NCI-H69 (cell line): ENCODE measurements at regions not wholly inside any gene's neighbourhood (a gene's known extent, or its start where the extent isn't known, plus 50 kb on each side); places are given as distances from the start of the nearest gene placed in this dataset.

ENCODE experiments used
- DNase-seq: peaks from one replicate; lab custom pipeline; 2025; lab: John Stamatoyannopoulos, UW

DNA sequence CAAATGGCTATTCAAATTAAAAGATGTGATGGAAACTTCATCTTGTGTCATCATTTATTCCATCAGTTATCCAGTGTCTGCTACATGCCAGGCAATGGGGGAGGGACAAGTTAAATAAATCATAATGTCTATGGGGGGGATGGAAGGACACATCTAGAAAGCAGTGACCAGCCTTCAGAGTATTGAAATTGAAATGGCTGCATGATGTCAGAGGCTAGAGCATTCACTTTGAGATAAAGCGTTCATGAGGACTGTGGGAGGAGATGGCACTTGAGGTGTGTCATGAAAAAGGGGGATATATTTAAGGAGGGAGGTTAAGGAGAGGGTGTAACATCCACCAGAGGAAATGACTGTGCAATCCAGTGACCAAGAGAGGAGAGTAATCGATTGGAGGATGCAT lies 50.6 kb downstream of the SLIT2 start:
- no peak for DNase-seq

- peak; percentile 41 for DNase-seq
These were observed 54.3 kb downstream of the SLIT2 start for GRCh38 chr4:20305976-20306375.

DNA sequence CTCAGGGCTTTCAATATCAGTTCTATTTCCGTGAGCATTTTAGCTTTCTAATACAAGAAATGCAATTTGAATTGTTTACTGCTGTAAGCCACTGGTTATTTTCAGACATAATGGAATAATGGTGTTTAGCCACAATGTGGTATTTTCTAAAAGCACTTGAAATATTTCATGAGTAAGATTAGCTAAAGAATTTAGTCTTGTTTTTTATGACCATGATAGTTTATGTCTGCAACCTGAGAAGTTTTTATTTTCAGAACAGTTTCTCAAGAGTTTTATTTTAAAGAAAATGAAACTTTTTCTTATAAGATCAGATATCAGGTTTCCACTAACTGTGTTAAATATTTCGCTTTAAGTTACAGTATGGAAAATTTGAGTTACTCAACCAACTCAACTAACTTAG lies 60.2 kb downstream of the SLIT2 start:
- no peak for DNase-seq

DNA sequence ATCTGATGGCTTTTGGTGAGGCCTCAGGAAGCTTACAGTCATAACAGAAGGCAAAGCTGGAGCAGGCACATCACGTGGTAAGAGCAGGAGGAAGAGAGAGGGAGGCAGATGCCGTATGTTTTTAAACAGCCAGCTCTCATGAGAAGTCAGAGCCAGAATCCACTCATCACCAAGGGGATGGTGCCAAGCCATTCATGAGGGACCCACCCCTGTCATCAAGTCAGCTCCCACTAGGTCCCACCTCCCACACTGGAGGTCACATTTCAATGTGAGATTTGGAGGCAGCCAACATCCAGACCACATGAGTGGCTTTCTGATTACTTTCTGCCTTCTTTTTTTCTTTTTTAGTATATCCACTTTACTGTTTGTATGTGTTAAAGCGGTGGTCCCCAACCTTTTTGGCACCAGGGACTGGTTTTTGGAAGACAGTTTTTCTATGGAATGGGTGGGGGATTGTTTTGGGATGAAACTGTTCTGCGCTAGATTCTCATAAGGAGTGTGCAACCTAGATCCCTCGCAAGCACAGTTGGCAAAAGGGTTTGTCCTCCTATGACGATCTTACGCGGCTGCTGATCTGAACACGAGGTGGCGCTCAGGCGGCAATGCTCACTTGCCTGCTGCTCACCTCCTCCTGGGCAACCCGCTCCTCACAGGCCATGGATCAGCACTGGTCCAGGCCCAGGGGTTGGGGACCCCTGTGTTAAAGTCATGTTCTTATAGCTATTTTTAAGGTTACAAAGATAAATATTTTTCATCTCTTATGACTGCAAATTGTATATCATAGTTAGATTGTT lies 61.7 kb downstream of the SLIT2 start:
- no peak for DNase-seq

GRCh38 chr4:20317424-20317985 lies 65.8 kb downstream of the SLIT2 start:
- DNase-seq: peak; percentile 43

DNA sequence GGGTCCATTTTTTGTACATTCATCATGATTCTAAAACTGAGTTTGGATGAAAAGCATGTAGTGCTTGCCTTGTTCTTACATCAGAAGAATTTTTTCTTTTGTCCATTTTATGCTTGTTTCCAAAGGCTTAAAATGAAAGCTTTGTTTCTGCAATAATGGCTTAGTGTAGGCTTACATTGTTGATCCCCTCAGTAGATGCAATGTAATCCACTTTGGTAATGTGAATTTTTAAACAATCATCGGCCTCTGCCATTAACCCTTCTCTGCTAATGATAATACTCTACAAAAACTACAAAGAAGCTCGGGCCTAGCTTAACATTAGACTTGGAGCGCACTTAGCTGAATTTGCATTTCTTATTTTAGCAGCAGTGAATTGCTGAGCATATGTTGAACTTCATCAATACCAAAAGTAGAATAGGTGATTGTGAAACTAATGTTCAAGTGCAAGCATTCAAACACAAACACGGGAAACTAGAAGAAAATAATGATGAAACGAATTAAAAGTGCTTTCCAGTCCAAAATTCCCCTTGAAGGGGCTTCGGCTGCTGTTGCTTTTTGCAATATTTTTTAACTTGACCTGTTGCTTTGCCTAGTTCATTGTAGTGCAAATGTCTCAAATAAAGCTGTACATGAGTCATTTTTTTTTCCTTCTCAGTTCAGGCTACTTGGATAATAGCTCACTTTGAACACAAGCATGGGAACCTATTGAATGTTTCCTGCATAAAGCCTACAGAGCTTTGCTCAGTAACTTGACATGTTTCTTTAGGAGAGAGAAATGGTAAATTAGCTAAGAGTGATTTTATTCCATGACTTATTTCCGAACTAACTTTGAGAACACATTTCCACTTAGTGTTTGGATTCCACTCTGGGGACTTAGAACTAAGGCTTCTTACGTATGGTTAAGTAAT lies 66.5 kb downstream of the SLIT2 start:
- DNase-seq: peak; percentile 66

DNA sequence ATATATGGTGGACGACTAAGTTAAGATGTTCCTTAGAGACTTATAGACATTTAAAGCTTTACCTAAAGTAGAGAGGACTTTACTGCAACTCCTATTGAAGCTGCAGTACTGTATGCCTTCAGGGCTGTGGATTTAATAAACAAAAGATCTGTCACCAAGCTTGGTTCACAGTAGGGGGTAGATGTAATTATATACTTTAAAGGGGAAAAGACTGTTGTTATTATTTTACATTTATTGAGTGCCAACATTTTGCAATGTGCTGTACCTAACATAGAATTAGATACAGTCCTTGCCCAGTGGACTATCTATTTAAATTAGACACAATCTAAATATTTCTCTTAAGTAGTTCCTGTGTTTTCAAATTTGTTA lies 67.2 kb downstream of the SLIT2 start:
- peak; percentile 92 for DNase-seq

- peak; percentile 19 for DNase-seq
These were observed 68.3 kb downstream of the SLIT2 start for GRCh38 chr4:20319825-20320612.

- DNase-seq: no peak
These were observed 72.3 kb downstream of the SLIT2 start for GRCh38 chr4:20323991-20324390.

DNA sequence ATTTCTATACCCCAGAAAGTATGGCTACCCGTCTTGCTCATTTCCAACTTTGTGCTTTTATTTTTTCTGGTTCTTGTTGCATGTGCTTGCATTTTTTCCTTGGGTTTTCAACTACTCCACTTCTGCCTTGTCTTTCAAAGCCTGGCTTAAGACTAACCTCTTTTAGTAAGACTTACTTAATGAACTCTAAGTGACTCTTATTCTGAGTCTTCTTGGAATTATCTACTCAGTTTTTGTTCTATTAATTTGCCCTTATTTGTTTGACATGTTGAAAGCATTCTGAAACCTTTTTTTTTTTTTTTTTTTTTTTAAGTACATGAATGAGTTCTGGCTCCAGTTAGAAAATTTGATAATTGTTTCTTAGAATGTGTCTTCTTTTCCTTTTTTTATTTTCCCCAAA lies 74.8 kb downstream of the SLIT2 start:
- DNase-seq: no peak

DNA sequence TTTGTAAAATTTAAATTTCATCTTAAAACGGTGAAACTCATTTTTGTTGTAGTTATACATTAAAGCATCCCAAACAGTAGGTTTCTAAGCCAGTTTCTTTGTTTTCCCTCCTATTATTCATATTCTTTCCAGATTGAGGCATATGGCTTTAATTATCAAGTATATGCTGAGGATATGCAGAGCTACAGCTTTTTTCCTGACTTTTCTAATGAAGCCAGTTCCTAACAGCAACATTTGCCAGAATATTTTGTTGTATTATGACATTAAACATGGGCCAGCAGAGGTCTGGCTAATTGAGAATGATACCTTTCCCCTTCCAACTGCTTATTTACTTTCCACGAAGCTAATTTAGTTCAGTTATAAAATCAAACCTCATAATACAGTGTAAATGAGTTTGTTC lies 75.3 kb downstream of the SLIT2 start:
- DNase-seq: peak; percentile 20

GRCh38 chr4:20327808-20328207 lies 76.1 kb downstream of the SLIT2 start:
- DNase-seq: no peak

- no peak for DNase-seq
These were observed 79.9 kb downstream of the SLIT2 start for GRCh38 chr4:20331642-20332041.

DNA sequence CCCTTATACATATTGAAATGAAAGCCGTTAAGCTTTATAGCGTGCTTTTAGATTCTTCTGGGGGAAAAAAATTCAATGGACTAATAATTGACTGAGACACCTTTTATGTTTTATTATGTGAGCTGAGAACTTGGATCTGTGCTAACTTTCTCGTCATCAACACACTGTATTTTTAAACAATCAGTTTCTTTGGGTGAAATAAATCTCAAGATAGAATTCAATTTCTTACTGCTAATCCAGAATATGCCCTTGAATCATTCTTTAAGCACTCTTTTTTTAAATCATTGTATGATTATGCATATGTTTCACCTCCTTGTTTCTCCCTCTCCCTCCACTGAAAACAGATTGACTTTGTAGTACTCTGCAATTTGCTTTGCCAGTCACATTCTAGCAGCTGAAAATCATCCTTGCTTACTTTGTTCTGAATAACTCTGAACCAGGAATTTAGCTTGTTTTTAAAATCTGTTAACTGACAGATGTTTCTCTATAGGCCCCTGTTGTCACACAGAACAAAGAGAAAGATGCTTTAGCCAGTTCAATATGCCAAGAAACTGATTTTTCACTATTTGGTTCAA lies 81.5 kb downstream of the SLIT2 start:
- peak; percentile 43 for DNase-seq

DNA sequence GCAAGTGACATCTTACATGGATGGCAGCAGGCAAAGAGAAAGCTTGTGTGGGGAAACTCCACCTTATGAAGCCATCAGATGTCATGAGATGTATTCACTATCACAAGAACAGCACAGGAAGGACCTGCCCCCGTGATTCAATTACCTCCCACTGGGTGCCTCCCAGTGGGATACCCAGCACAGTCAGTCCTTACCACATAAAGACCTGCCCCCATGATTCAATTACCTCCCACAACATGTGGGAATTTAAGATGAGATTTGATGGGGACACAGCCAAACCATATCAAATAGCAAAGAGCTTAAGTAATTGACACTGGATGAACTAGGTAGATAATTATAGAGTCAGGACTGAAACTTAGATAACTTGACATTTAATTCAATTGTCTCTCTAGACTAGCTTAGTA lies 85.6 kb downstream of the SLIT2 start:
- DNase-seq: peak; percentile 78

- no peak for DNase-seq
These were observed 87.1 kb downstream of the SLIT2 start for GRCh38 chr4:20338841-20339240.

DNA sequence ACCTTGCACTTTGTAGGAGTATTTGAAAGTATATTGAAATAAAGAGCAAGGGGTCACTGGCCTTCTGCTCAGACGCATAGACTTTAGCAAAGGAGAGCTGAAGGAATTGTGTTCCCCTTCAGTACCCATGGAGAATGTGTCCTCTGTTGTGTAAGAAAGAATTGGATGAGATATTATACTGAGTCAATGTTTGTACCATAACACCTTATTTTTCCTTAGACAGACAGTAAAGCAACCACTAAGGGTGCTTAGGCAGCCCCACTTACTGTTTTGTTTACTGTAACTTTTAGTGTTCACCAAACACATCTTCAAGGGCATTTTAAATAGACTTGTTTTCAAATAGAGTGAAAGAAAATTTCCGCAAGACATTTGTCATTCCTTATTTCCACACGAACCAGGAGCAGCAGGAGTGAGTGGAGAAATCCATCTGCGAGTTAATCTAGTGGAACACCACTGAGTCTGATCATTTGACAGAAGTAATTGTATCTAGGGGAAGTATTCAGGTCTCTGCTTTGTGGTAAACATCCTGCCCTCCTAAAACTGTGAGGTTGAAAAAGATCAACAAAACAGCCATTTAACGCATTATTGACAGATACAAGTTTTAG lies 89.5 kb downstream of the SLIT2 start:
- DNase-seq: peak; percentile 6

DNA sequence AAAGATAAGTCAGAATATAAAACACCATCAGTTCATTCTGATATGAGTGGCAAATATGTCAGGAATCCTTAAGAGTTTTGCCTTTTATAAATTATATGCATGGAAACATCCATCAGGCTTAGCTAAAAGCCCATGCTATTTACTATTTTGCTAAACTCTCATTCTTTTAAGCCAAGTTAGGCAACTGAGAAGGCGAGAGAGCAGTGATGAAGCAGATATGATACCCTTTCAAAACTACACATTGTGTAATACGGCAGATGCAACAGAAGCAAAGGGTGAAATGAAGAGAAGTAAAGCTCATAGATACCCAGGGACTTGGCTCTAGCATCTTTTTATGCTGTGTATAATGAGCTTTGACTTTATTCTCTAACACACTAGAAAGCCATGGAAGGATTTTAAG lies 95.8 kb downstream of the SLIT2 start:
- DNase-seq: no peak

- no peak for DNase-seq
These were observed 96.7 kb downstream of the SLIT2 start for GRCh38 chr4:20348411-20348810.

GRCh38 chr4:20351360-20352162 lies 99.9 kb downstream of the SLIT2 start:
- no peak for DNase-seq

DNA sequence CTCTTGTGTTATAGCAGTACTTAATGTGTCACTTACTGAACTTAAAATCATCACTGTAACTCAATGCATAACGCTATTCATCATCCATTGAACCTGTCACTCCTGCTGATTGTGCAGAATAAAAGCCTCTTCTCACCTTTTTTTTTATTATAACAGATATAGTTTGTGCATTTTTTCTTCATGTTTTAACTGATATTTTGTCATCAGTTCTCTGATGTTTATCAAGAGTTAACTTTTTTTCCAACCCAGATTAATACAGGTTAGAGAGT lies 100.4 kb downstream of the SLIT2 start:
- peak; percentile 38 for DNase-seq
